ENCODE measurements at regions not wholly inside any gene's neighbourhood (a gene's known extent, or its start where the extent isn't known, plus 50 kb on each side); places are given as distances from the start of the nearest gene placed in this dataset.

GRCh38 chr18:41456831-41457230, 498.2 kb upstream of the PIK3C3 start:
- 91 to 93% methylated on average over 4 of the region's 4 CpGs for WGBS, 2 donors
- Histone ChIP-seq H3K9me3 (ENCODE audit: control insufficient read depth in 2 of 2, insufficient read depth in 1 of 2, low read depth in 1 of 2, low read length in 1 of 2) (peaks cover 0 to 3% of the 10 kb centered on the region in 2 donors), H3K27me3 (ENCODE audit: control insufficient read depth in 1 of 2, insufficient read depth in 2 of 2, low read length in 2 of 2) (no peaks in the 10 kb centered on the region), H3K36me3 (ENCODE audit: control insufficient read depth in 2 of 2, insufficient read depth in 2 of 2, low read length in 1 of 2) (no peaks in the 10 kb centered on the region), H3K4me3 (ENCODE audit: low read depth in 1 of 2, low read length in 2 of 2) (no peak overlapping the region), H3K4me1 (ENCODE audit: control insufficient read depth in 2 of 2, insufficient read depth in 2 of 2, low read length in 1 of 2) (no peaks in the 10 kb centered on the region), H3K27ac (ENCODE audit: low read depth in 2 of 2, low read length in 1 of 2) (no peak overlapping the region)

DNA sequence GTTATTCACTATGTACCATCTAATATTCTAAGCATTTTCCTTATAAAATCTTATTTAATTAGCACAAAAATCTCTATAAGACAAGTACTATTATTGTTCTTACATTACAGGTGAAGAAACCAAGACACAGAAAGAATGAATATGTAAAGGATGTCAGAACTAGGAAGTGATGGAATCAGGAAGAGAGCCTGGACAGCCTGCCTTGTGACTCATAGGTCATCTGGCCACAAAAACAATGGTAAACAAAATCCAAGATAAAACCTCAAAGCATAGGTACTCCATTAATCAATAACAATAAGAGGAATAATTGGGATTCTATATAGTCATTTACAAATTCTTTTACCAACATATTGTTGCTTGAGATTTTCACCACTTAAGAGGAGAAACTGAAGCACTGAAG, 505.4 kb upstream of the PIK3C3 start:
- Histone ChIP-seq H3K4me1 (ENCODE audit: control insufficient read depth in 2 of 2, insufficient read depth in 2 of 2, low read length in 1 of 2) (no peaks in the 10 kb centered on the region), H3K36me3 (ENCODE audit: control insufficient read depth in 2 of 2, insufficient read depth in 2 of 2, low read length in 1 of 2) (no peaks in the 10 kb centered on the region), H3K9me3 (ENCODE audit: control insufficient read depth in 2 of 2, insufficient read depth in 1 of 2, low read depth in 1 of 2, low read length in 1 of 2) (no peaks in the 10 kb centered on the region), H3K27me3 (ENCODE audit: control insufficient read depth in 1 of 2, insufficient read depth in 2 of 2, low read length in 2 of 2) (no peaks in the 10 kb centered on the region), H3K27ac (ENCODE audit: low read depth in 2 of 2, low read length in 1 of 2) (no peak overlapping the region), H3K4me3 (ENCODE audit: low read depth in 1 of 2, low read length in 2 of 2) (no peak overlapping the region)

- Histone ChIP-seq H3K36me3 (ENCODE audit: control insufficient read depth in 2 of 2, insufficient read depth in 2 of 2, low read length in 1 of 2) (no peaks in the 10 kb centered on the region), H3K27me3 (ENCODE audit: control insufficient read depth in 1 of 2, insufficient read depth in 2 of 2, low read length in 2 of 2) (no peaks in the 10 kb centered on the region), H3K4me3 (ENCODE audit: low read depth in 1 of 2, low read length in 2 of 2) (no peak overlapping the region), H3K27ac (ENCODE audit: low read depth in 2 of 2, low read length in 1 of 2) (no peak overlapping the region), H3K9me3 (ENCODE audit: control insufficient read depth in 2 of 2, insufficient read depth in 1 of 2, low read depth in 1 of 2, low read length in 1 of 2) (no peaks in the 10 kb centered on the region), H3K4me1 (ENCODE audit: control insufficient read depth in 2 of 2, insufficient read depth in 2 of 2, low read length in 1 of 2) (no peaks in the 10 kb centered on the region)
- 52 to 60% methylated on average over 2 of the region's 2 CpGs for WGBS, 2 donors
Measured at GRCh38 chr18:41444943-41445342, 510.1 kb upstream of the PIK3C3 start.

DNA sequence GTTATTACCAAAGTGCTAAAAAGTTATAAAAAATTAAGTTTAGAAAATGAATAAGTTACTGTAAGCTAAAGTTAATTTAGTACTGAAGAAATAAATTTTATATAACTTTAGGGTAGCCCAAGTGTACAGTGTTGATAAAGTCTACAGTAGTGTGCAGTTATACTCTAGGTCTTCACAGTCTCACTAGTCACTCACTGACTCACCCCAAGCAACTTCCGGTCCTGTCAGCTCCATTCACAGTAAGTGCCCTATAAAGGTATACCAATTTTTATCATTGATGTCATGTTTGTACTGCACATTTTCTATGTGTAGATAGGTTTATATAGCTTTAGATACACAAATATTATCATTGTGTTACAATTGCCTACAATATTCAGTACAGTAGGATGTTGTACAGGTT, 518.3 kb upstream of the PIK3C3 start:
- no peaks in the 10 kb centered on the region for H3K27me3 ChIP-seq (ENCODE audit: control insufficient read depth in 1 of 2, insufficient read depth in 2 of 2, low read length in 2 of 2)
- H3K27ac ChIP-seq (ENCODE audit: low read depth in 2 of 2, low read length in 1 of 2): no peak overlapping the region
- H3K4me3 ChIP-seq (ENCODE audit: low read depth in 1 of 2, low read length in 2 of 2): no peak overlapping the region
- H3K4me1 ChIP-seq (ENCODE audit: control insufficient read depth in 2 of 2, insufficient read depth in 2 of 2, low read length in 1 of 2): no peaks in the 10 kb centered on the region
- no peaks in the 10 kb centered on the region for H3K36me3 ChIP-seq (ENCODE audit: control insufficient read depth in 2 of 2, insufficient read depth in 2 of 2, low read length in 1 of 2)
- no peaks in the 10 kb centered on the region for H3K9me3 ChIP-seq (ENCODE audit: control insufficient read depth in 2 of 2, insufficient read depth in 1 of 2, low read depth in 1 of 2, low read length in 1 of 2)
- WGBS, 2 donors: 93 to 96% methylated on average over 1 of the region's 1 CpG

DNA sequence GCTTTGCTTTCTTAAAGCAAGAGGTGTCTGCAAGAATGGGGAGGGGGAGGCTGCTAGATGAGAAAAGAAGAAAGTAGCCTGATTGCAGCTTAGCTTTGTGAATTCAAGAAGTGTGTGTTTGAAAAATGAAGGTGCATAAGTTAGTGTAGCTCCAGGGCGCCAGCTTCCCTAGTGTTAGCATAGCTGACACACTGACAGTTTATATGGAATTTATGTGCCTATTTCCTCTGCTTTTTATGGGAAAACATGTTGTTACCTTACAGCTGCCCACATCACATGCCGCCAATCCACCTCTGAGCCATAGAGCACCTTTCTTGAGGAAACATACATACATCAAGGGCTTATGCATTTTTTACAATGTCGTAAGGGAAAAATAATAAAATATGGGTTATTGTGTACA, 536.4 kb upstream of the PIK3C3 start:
- no peak overlapping the region for H3K4me3 ChIP-seq (ENCODE audit: low read depth in 1 of 2, low read length in 2 of 2)
- H3K4me1 ChIP-seq (ENCODE audit: control insufficient read depth in 2 of 2, insufficient read depth in 2 of 2, low read length in 1 of 2): no peaks in the 10 kb centered on the region
- no peaks in the 10 kb centered on the region for H3K27me3 ChIP-seq (ENCODE audit: control insufficient read depth in 1 of 2, insufficient read depth in 2 of 2, low read length in 2 of 2)
- H3K9me3 ChIP-seq (ENCODE audit: control insufficient read depth in 2 of 2, insufficient read depth in 1 of 2, low read depth in 1 of 2, low read length in 1 of 2): no peaks in the 10 kb centered on the region
- no peak overlapping the region for H3K27ac ChIP-seq (ENCODE audit: low read depth in 2 of 2, low read length in 1 of 2)
- WGBS, 2 donors: 88 to 89% methylated on average over 3 of the region's 3 CpGs
- no peaks in the 10 kb centered on the region for H3K36me3 ChIP-seq (ENCODE audit: control insufficient read depth in 2 of 2, insufficient read depth in 2 of 2, low read length in 1 of 2)

GRCh38 chr18:41416044-41416443, 539.0 kb upstream of the PIK3C3 start:
- no peak overlapping the region for H3K27ac ChIP-seq (ENCODE audit: low read depth in 2 of 2, low read length in 1 of 2)
- H3K27me3 ChIP-seq (ENCODE audit: control insufficient read depth in 1 of 2, insufficient read depth in 2 of 2, low read length in 2 of 2): no peaks in the 10 kb centered on the region
- no peak overlapping the region for H3K4me3 ChIP-seq (ENCODE audit: low read depth in 1 of 2, low read length in 2 of 2)
- 77 to 78% methylated on average over 4 of the region's 4 CpGs for WGBS, 2 donors
- H3K36me3 ChIP-seq (ENCODE audit: control insufficient read depth in 2 of 2, insufficient read depth in 2 of 2, low read length in 1 of 2): no peaks in the 10 kb centered on the region
- H3K9me3 ChIP-seq (ENCODE audit: control insufficient read depth in 2 of 2, insufficient read depth in 1 of 2, low read depth in 1 of 2, low read length in 1 of 2): no peaks in the 10 kb centered on the region
- no peaks in the 10 kb centered on the region for H3K4me1 ChIP-seq (ENCODE audit: control insufficient read depth in 2 of 2, insufficient read depth in 2 of 2, low read length in 1 of 2)

- H3K4me1 ChIP-seq (ENCODE audit: control insufficient read depth in 2 of 2, insufficient read depth in 2 of 2, low read length in 1 of 2): no peaks in the 10 kb centered on the region
- no peaks in the 10 kb centered on the region for H3K9me3 ChIP-seq (ENCODE audit: control insufficient read depth in 2 of 2, insufficient read depth in 1 of 2, low read depth in 1 of 2, low read length in 1 of 2)
- H3K4me3 ChIP-seq (ENCODE audit: low read depth in 1 of 2, low read length in 2 of 2): no peak overlapping the region
- H3K27ac ChIP-seq (ENCODE audit: low read depth in 2 of 2, low read length in 1 of 2): no peak overlapping the region
- no peaks in the 10 kb centered on the region for H3K36me3 ChIP-seq (ENCODE audit: control insufficient read depth in 2 of 2, insufficient read depth in 2 of 2, low read length in 1 of 2)
- no peaks in the 10 kb centered on the region for H3K27me3 ChIP-seq (ENCODE audit: control insufficient read depth in 1 of 2, insufficient read depth in 2 of 2, low read length in 2 of 2)
Measured at GRCh38 chr18:41410006-41410405, 545.0 kb upstream of the PIK3C3 start.

GRCh38 chr18:41406834-41407233, 548.2 kb upstream of the PIK3C3 start:
- no peaks in the 10 kb centered on the region for H3K4me1 ChIP-seq (ENCODE audit: control insufficient read depth in 2 of 2, insufficient read depth in 2 of 2, low read length in 1 of 2)
- H3K27ac ChIP-seq (ENCODE audit: low read depth in 2 of 2, low read length in 1 of 2): no peak overlapping the region
- no peaks in the 10 kb centered on the region for H3K9me3 ChIP-seq (ENCODE audit: control insufficient read depth in 2 of 2, insufficient read depth in 1 of 2, low read depth in 1 of 2, low read length in 1 of 2)
- no peaks in the 10 kb centered on the region for H3K36me3 ChIP-seq (ENCODE audit: control insufficient read depth in 2 of 2, insufficient read depth in 2 of 2, low read length in 1 of 2)
- no peak overlapping the region for H3K4me3 ChIP-seq (ENCODE audit: low read depth in 1 of 2, low read length in 2 of 2)
- 71 to 73% methylated on average over 2 of the region's 2 CpGs for WGBS, 2 donors
- no peaks in the 10 kb centered on the region for H3K27me3 ChIP-seq (ENCODE audit: control insufficient read depth in 1 of 2, insufficient read depth in 2 of 2, low read length in 2 of 2)

- Histone ChIP-seq H3K4me3 (ENCODE audit: low read depth in 1 of 2, low read length in 2 of 2) (no peak overlapping the region), H3K36me3 (ENCODE audit: control insufficient read depth in 2 of 2, insufficient read depth in 2 of 2, low read length in 1 of 2) (no peaks in the 10 kb centered on the region), H3K9me3 (ENCODE audit: control insufficient read depth in 2 of 2, insufficient read depth in 1 of 2, low read depth in 1 of 2, low read length in 1 of 2) (no peaks in the 10 kb centered on the region), H3K27me3 (ENCODE audit: control insufficient read depth in 1 of 2, insufficient read depth in 2 of 2, low read length in 2 of 2) (no peaks in the 10 kb centered on the region), H3K27ac (ENCODE audit: low read depth in 2 of 2, low read length in 1 of 2) (no peak overlapping the region), H3K4me1 (ENCODE audit: control insufficient read depth in 2 of 2, insufficient read depth in 2 of 2, low read length in 1 of 2) (no peaks in the 10 kb centered on the region)
- WGBS, 2 donors: 96 to 97% methylated on average over 2 of the region's 2 CpGs
Measured at GRCh38 chr18:41396861-41397260, 558.2 kb upstream of the PIK3C3 start.

GRCh38 chr18:41396211-41396610, 558.8 kb upstream of the PIK3C3 start:
- WGBS, 2 donors: 63 to 80% methylated on average over 3 of the region's 3 CpGs
- H3K9me3 ChIP-seq (ENCODE audit: control insufficient read depth in 2 of 2, insufficient read depth in 1 of 2, low read depth in 1 of 2, low read length in 1 of 2): no peaks in the 10 kb centered on the region
- no peaks in the 10 kb centered on the region for H3K36me3 ChIP-seq (ENCODE audit: control insufficient read depth in 2 of 2, insufficient read depth in 2 of 2, low read length in 1 of 2)
- no peaks in the 10 kb centered on the region for H3K4me1 ChIP-seq (ENCODE audit: control insufficient read depth in 2 of 2, insufficient read depth in 2 of 2, low read length in 1 of 2)
- H3K4me3 ChIP-seq (ENCODE audit: low read depth in 1 of 2, low read length in 2 of 2): no peak overlapping the region
- no peak overlapping the region for H3K27ac ChIP-seq (ENCODE audit: low read depth in 2 of 2, low read length in 1 of 2)
- H3K27me3 ChIP-seq (ENCODE audit: control insufficient read depth in 1 of 2, insufficient read depth in 2 of 2, low read length in 2 of 2): no peaks in the 10 kb centered on the region

Data from esophagus (tissue), 2 donors.